GM23338 (cell line): ENCODE measurements at regions not wholly inside any gene's neighbourhood (a gene's known extent, or its start where the extent isn't known, plus 50 kb on each side); places are given as distances from the start of the nearest gene placed in this dataset.

Source experiments
- ATAC-seq: fragments of 200-7000 bp; cut with Tn5 transposase; 3 replicates; pipeline ENCODE4 v1.9.1; 2020
- DNase-seq: peaks from one replicate; pipeline ENCODE4 v3.0.0-alpha.2; 2015; ENCODE audit warnings: low spot score
- H2AFZ ChIP-seq: fragments of 200-600 bp; sonication (generic); 2 replicates; pipeline ENCODE4 v1.8.0; 2016; ENCODE audit warnings: antibody characterized with exemption, mild to moderate bottlenecking, moderate library complexity
- H3F3A ChIP-seq: fragments of 200-600 bp; sonication (generic); replicated peaks from 2 replicates; pipeline ENCODE4 v1.8.0; 2017; ENCODE audit warnings: antibody characterized with exemption, mixed run types, low read depth
- H3K27ac ChIP-seq: fragments of 200-600 bp; sonication (generic); 2 replicates; pipeline ENCODE4 v1.6.1; 2016; ENCODE audit warnings: low read depth
- H3K27me3 ChIP-seq: fragments of 200-600 bp; sonication (generic); 2 replicates; pipeline ENCODE4 v1.8.0; 2016; ENCODE audit warnings: mild to moderate bottlenecking, mixed run types, moderate library complexity; ENCODE audit not compliant: insufficient read depth
- H3K36me3 ChIP-seq: fragments of 200-600 bp; sonication (generic); 2 replicates; pipeline ENCODE4 v1.8.0; 2016; ENCODE audit warnings: mild to moderate bottlenecking; ENCODE audit not compliant: insufficient read depth
- H3K4me1 ChIP-seq: fragments of 200-600 bp; sonication (generic); 2 replicates; pipeline ENCODE4 v1.8.0; 2016; ENCODE audit warnings: mild to moderate bottlenecking, moderate library complexity; ENCODE audit not compliant: insufficient read depth
- H3K4me2 ChIP-seq: fragments of 200-600 bp; sonication (generic); 2 replicates; pipeline ENCODE4 v1.7.1; 2017; ENCODE audit warnings: mixed run types
- H3K4me3 ChIP-seq: fragments of 200-600 bp; sonication (generic); 2 replicates; pipeline ENCODE4 v1.6.1; 2016; ENCODE audit warnings: mixed run types
- H3K79me2 ChIP-seq: fragments of 200-600 bp; sonication (generic); replicated peaks from 2 replicates; pipeline ENCODE4 v1.8.0; 2017; ENCODE audit warnings: mild to moderate bottlenecking; ENCODE audit not compliant: insufficient read depth
- H3K9me2 ChIP-seq: fragments of 200-600 bp; sonication (generic); 2 replicates; pipeline ENCODE4 v1.8.0; 2017; ENCODE audit not compliant: insufficient read depth
- H4K20me1 ChIP-seq: fragments of 200-600 bp; sonication (generic); replicated peaks from 2 replicates; pipeline ENCODE4 v1.8.0; 2017; ENCODE audit warnings: mild to moderate bottlenecking; ENCODE audit not compliant: insufficient read depth
- H3K27ac Mint-ChIP-seq: 2 replicates; pipeline ENCODE4 v1.8.0; 2020; ENCODE audit warnings: inconsistent platforms, mild to moderate bottlenecking, moderate library complexity, mixed read lengths
- H3K27me3 Mint-ChIP-seq: 3 replicates; pipeline ENCODE4 v1.8.0; 2022; ENCODE audit warnings: low read depth, mild to moderate bottlenecking, moderate library complexity, mixed read lengths, inconsistent platforms; ENCODE audit not compliant: insufficient read depth, poor library complexity
- H3K36me3 Mint-ChIP-seq: 3 replicates; pipeline ENCODE4 v1.8.0; 2021; ENCODE audit warnings: low read depth, mild to moderate bottlenecking, inconsistent platforms, moderate library complexity, mixed read lengths
- H3K4me1 Mint-ChIP-seq: 3 replicates; pipeline ENCODE4 v1.8.0; 2020; ENCODE audit warnings: mild to moderate bottlenecking, inconsistent platforms, mixed read lengths
- H3K4me3 Mint-ChIP-seq: 3 replicates; pipeline ENCODE4 v1.8.0; 2021; ENCODE audit warnings: moderate library complexity, mild to moderate bottlenecking, inconsistent platforms, mixed read lengths
- H3K9me3 Mint-ChIP-seq: 3 replicates; pipeline ENCODE4 v1.8.0; 2020; ENCODE audit warnings: moderate library complexity, mild to moderate bottlenecking, inconsistent platforms, mixed read lengths
- EZH2 ChIP-seq: fragments of 200-600 bp; sonication (generic); IDR thresholded peaks from one replicate; pipeline ENCODE4 v1.8.0; 2017; ENCODE audit warnings: antibody characterized with exemption, mild to moderate bottlenecking, low read depth; ENCODE audit not compliant: unreplicated experiment
- JUNB ChIP-seq: IDR thresholded peaks from one replicate; pipeline ENCODE4 v1.6.1; 2016; ENCODE audit warnings: antibody characterized with exemption; ENCODE audit not compliant: unreplicated experiment
- STAT1 ChIP-seq: IDR thresholded peaks from one replicate; pipeline ENCODE4 v1.6.1; 2016; ENCODE audit warnings: antibody characterized with exemption; ENCODE audit not compliant: unreplicated experiment
- ZNF462 ChIP-seq: fragments of 250-450 bp; sonication (Bioruptor Pico); IDR thresholded peaks from 2 replicates; pipeline ENCODE4 v1.5.0; 2020; ENCODE audit warnings: mild to moderate bottlenecking, moderate library complexity

GRCh38 chr20:53888951-53889350 is 181.4 kb downstream of the BCAS1 start:
- no peak overlapping the region for H3K27ac ChIP-seq
- H3K27ac Mint-ChIP-seq: no peak overlapping the region
- DNase-seq (no peak), ATAC-seq (no peak)
- H3K4me2 ChIP-seq: no peak overlapping the region
- no peaks in the 10 kb centered on the region for H3K79me2 ChIP-seq
- no peaks in the 10 kb centered on the region for H3K27me3 ChIP-seq
- no peaks in the 10 kb centered on the region for H4K20me1 ChIP-seq
- H3K36me3 Mint-ChIP-seq: peaks cover 2% of the 10 kb centered on the region; the same call in 1 of the 3 replicates
- 0 out of 3 replicates have a peak, but pooled peaks cover 7% of the 10 kb centered on the region for H3K9me3 Mint-ChIP-seq
- peaks cover 41% of the 10 kb centered on the region for H3K4me1 ChIP-seq
- H3K36me3 ChIP-seq: no peaks in the 10 kb centered on the region
- H2AFZ ChIP-seq: no peak overlapping the region
- no peak for TF ChIP-seq STAT1
- TF ChIP-seq EZH2: no peak
- H3K4me3 Mint-ChIP-seq: no peak overlapping the region
- H3K4me1 Mint-ChIP-seq: peaks cover 42% of the 10 kb centered on the region
- peaks cover 8% of the 10 kb centered on the region; the same call in 1 of the 2 replicates for H3F3A ChIP-seq
- H3K4me3 ChIP-seq: no peak overlapping the region
- H3K27me3 Mint-ChIP-seq: peaks cover 3% of the 10 kb centered on the region
- no peaks in the 10 kb centered on the region for H3K9me2 ChIP-seq

- TF ChIP-seq STAT1: no peak
- TF ChIP-seq ZNF462 (CRISPR knock-in tag): no peak
- TF ChIP-seq JUNB: no peak
- no peak for ATAC-seq
- Histone ChIP-seq H3K4me3 (no peak overlapping the region), H2AFZ (no peak overlapping the region), H3K27ac (no peak overlapping the region), H3K27me3 (no peaks in the 10 kb centered on the region), H3F3A (peaks cover 8% of the 10 kb centered on the region; the same call in 1 of the 2 replicates), H3K4me1 (peaks cover 44% of the 10 kb centered on the region), H4K20me1 (no peaks in the 10 kb centered on the region), H3K79me2 (no peaks in the 10 kb centered on the region), H3K4me2 (no peak overlapping the region), H3K9me2 (no peaks in the 10 kb centered on the region), H3K36me3 (no peaks in the 10 kb centered on the region)
- DNase-seq: no peak
- no peak overlapping the region for H3K27ac Mint-ChIP-seq
- H3K36me3 Mint-ChIP-seq: peaks cover 2% of the 10 kb centered on the region; the same call in 1 of the 3 replicates
- H3K9me3 Mint-ChIP-seq: 0 out of 3 replicates have a peak, but pooled peaks cover 7% of the 10 kb centered on the region
- peaks cover 42% of the 10 kb centered on the region for H3K4me1 Mint-ChIP-seq
- H3K4me3 Mint-ChIP-seq: no peak overlapping the region
- peaks cover 3% of the 10 kb centered on the region for H3K27me3 Mint-ChIP-seq
These were observed 181.9 kb downstream of the BCAS1 start for GRCh38 chr20:53888510-53888909.
